GM12873 (cell line): ENCODE measurements at regions not wholly inside any gene's neighbourhood (a gene's known extent, or its start where the extent isn't known, plus 50 kb on each side); places are given as distances from the start of the nearest gene placed in this dataset.

Experiments used
- TF ChIP-seq, protein P1 (sequence below): IDR thresholded peaks from 2 replicates; pipeline ENCODE4 v1.5.1; 2012; ENCODE audit warnings: low read depth, mild to moderate bottlenecking, moderate library complexity, low read length, control low read depth; ENCODE audit not compliant: insufficient read depth; ENCODE audit errors: missing control alignments

DNA sequence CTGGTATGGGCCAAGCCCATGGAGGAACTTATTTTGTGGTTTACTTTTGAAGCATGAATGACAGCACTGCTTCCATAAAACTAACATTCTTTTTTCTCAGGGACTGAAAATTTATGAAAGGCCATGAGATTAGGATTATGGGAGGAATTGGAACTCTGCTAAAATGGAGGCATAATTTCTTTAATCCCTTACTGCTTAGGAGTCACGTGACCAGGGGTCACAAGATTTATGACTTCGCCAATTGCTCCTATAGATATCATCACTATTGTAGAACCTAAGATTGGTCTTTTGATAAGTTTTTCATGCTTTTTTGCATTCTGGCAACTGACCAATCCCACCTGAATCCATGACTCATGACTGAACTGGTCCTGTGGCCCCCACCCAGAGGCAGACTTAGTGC is 495.7 kb upstream of the VRK2 start:
- TF ChIP-seq, protein P1, sequence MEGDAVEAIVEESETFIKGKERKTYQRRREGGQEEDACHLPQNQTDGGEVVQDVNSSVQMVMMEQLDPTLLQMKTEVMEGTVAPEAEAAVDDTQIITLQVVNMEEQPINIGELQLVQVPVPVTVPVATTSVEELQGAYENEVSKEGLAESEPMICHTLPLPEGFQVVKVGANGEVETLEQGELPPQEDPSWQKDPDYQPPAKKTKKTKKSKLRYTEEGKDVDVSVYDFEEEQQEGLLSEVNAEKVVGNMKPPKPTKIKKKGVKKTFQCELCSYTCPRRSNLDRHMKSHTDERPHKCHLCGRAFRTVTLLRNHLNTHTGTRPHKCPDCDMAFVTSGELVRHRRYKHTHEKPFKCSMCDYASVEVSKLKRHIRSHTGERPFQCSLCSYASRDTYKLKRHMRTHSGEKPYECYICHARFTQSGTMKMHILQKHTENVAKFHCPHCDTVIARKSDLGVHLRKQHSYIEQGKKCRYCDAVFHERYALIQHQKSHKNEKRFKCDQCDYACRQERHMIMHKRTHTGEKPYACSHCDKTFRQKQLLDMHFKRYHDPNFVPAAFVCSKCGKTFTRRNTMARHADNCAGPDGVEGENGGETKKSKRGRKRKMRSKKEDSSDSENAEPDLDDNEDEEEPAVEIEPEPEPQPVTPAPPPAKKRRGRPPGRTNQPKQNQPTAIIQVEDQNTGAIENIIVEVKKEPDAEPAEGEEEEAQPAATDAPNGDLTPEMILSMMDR, result no peak

DNA sequence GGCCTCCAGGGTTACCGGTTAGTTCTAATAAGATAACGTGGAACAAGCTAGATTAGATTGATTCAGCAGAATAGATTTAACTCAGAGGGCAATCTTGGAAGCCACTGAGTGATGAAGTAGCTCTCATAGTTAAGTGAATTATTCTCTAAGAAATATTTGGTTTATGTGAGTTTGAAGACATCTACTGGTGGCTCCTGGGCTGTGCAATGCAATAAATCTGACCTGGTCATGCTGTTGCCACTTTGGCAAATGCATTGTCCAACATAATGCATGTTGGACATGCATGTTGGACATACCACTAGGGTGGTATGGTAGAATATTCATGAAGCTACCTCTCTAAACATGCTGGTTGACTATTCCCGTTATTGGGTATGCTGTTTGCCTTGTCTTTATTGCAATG is 493.7 kb upstream of the VRK2 start:
- TF ChIP-seq, protein P1, result peak; percentile 27

DNA sequence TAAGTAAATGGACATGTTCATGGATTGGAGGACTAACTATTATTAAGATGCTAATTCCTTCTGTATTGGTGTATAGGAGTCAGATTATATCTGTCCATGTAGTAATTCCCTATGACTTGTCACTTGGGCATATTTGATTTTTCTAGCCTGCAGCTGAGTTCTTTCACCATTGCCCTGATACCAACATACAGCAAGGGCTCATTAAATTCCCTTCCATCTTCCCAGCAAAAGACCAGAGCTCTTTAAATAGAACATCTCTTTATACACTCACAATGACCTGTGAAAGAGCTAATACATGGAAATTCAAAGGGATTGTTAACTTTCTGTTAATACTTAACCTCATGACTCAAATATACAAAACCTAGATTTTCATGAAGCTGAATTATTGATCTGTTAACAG is 492.3 kb upstream of the VRK2 start:
- TF ChIP-seq, protein P1, result no peak

DNA sequence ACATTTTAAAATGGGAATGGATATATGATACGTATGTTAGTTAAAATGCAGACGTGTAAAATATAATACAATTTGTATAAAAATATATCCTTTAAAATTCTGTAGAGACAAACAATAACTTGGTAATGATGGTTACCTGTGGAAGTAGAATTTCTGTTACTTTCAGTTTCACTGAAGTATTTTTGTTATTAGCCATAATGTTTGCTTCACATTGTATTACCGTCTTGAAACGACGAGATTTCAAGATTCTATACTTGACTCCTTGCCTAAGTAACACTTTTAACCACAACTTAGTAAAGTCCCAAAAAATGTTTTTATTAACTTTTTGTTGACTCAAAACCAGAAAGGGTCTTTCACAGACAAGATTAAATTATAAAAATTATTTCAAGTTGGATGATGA is 488.3 kb upstream of the VRK2 start:
- TF ChIP-seq, protein P1, result no peak

DNA sequence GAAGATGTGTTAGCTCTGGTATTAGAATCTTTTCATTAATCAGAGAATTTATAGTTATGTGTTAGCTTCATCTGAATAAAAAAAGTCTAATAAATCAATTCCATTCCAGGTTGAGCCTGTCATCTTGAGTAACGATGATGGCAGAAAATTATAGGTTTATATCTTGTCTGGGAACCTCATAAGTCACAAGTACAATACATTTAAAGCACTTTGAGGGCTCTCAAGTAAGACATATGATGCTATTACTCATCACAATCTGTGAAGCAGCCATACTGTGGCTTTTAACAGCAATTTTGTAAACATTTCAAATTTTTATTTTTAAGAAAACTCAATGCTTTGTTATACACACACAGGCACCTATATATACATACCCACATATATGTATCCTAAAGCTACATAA is 484.1 kb upstream of the VRK2 start:
- TF ChIP-seq, protein P1, result no peak

DNA sequence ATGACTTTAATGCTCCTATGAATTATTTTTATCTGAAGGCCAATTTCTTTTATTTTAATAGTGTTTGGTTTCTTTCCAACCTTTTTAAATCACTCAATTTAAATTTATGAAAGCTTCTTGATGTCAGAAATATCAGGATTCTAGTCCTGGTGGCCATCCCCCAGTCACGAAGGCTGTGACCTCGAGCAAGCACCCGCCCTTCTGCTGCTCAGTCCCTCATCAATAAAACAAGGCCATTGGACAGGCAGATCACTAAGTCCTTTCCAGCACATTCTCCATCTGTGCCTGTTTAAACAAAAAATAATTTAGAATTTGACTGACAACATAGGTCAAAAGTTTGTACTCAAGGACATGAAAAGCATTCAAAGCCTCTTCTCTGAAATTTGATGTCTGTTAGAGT is 483.6 kb upstream of the VRK2 start:
- TF ChIP-seq, protein P1, result no peak

DNA sequence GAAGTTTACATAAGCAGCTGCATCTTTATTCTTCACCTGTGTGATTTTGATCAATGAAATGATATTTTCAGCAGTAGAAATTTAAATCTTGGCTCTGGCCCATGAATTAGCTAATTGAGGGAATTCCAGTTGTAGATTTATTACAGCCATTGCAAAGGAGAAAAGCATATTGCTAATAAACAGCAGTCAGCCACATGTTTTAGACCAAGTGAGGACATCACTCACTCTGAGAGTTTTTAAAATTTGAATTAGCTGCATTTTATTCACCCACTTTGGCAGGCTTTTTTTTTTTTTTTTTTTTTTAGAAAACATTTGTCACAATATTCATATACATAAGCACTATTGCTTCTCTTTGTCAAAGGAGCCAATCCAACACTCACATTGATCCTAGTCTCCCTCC is 479.4 kb upstream of the VRK2 start:
- TF ChIP-seq, protein P1, result no peak
